GM18502 (cell line): ENCODE measurements at regions not wholly inside any gene's neighbourhood (a gene's known extent, or its start where the extent isn't known, plus 50 kb on each side); places are given as distances from the start of the nearest gene placed in this dataset.

Experiments
- ATAC-seq: cut with Tn5 transposase; IDR thresholded peaks from one replicate; pipeline ENCODE4 v1.9.1; 2021; ENCODE audit warnings: mild to moderate bottlenecking; ENCODE audit not compliant: unreplicated experiment, poor library complexity

- ATAC-seq: no peak
These were observed 49.7 kb upstream of the ACP3 start for GRCh38 chr3:132267391-132267993.
